ENCODE measurements at regions not wholly inside any gene's neighbourhood (a gene's known extent, or its start where the extent isn't known, plus 50 kb on each side); places are given as distances from the start of the nearest gene placed in this dataset.

DNA sequence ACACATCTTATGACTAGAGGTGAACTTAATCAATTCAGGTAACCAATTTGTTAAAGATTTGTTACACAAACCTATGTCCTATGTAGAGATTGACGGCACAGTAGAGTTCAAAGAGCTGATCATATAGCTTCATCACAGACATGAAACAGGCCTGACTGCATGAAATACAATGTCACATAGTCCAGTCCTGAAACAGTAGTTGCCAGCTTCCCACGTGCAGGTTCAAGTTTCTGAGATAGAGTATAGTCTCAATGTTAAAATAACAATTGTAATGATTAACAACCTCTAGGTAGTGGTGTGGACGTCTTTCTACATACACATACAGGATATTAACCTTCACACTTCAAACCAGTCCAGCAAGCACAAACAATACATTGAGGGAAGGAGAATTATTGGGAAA lies 640.7 kb upstream of the SOX9 start:
- Mint-ChIP-seq H3K9me3 (no peaks in the 10 kb centered on the region), H3K4me3 (no peak overlapping the region), H3K4me1 (ENCODE audit: low read depth) (no peaks in the 10 kb centered on the region), H3K36me3 (ENCODE audit: low read depth) (no peaks in the 10 kb centered on the region), H3K27ac (no peak overlapping the region), H3K27me3 (no peaks in the 10 kb centered on the region)
- TF ChIP-seq, protein P1, sequence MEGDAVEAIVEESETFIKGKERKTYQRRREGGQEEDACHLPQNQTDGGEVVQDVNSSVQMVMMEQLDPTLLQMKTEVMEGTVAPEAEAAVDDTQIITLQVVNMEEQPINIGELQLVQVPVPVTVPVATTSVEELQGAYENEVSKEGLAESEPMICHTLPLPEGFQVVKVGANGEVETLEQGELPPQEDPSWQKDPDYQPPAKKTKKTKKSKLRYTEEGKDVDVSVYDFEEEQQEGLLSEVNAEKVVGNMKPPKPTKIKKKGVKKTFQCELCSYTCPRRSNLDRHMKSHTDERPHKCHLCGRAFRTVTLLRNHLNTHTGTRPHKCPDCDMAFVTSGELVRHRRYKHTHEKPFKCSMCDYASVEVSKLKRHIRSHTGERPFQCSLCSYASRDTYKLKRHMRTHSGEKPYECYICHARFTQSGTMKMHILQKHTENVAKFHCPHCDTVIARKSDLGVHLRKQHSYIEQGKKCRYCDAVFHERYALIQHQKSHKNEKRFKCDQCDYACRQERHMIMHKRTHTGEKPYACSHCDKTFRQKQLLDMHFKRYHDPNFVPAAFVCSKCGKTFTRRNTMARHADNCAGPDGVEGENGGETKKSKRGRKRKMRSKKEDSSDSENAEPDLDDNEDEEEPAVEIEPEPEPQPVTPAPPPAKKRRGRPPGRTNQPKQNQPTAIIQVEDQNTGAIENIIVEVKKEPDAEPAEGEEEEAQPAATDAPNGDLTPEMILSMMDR (IDR thresholded peaks at IDR 0.05) = no peak
- ChIA-PET POLR2A (no interaction called here), CTCF (no interaction called here)
- no peak for DNase-seq
- ATAC-seq = no peak
- intact Hi-C loops (cut with micrococcal nuclease) = no loop called here

GRCh38 chr17:71482625-71483024 lies 638.2 kb upstream of the SOX9 start:
- ChIA-PET POLR2A (no interaction called here), CTCF (no interaction called here)
- ATAC-seq (no peak), DNase-seq (no peak)
- intact Hi-C loops (cut with micrococcal nuclease) = no loop called here
- TF ChIP-seq, protein P1 (IDR thresholded peaks at IDR 0.05) = no peak
- H3K4me1 Mint-ChIP-seq (ENCODE audit: low read depth) = no peaks in the 10 kb centered on the region
- peaks cover 2% of the 10 kb centered on the region for H3K9me3 Mint-ChIP-seq
- no peak overlapping the region for H3K4me3 Mint-ChIP-seq
- no peak overlapping the region for H3K27ac Mint-ChIP-seq
- no peaks in the 10 kb centered on the region for H3K27me3 Mint-ChIP-seq
- H3K36me3 Mint-ChIP-seq (ENCODE audit: low read depth) = no peaks in the 10 kb centered on the region

- ChIA-PET POLR2A (no interaction called here), CTCF (no interaction called here)
- no peak for ATAC-seq
- no peaks in the 10 kb centered on the region for H3K36me3 Mint-ChIP-seq (ENCODE audit: low read depth)
- peaks cover 2% of the 10 kb centered on the region for H3K9me3 Mint-ChIP-seq
- H3K4me3 Mint-ChIP-seq = no peak overlapping the region
- DNase-seq = no peak
- intact Hi-C loops (cut with micrococcal nuclease) = no loop called here
- no peak overlapping the region for H3K27ac Mint-ChIP-seq
- no peaks in the 10 kb centered on the region for H3K4me1 Mint-ChIP-seq (ENCODE audit: low read depth)
- TF ChIP-seq, protein P1 (IDR thresholded peaks at IDR 0.05) = no peak
- H3K27me3 Mint-ChIP-seq = no peaks in the 10 kb centered on the region
Observed at GRCh38 chr17:71484546-71484945, 636.3 kb upstream of the SOX9 start.

GRCh38 chr17:71485426-71485825 lies 635.4 kb upstream of the SOX9 start:
- ChIA-PET CTCF (no interaction called here), POLR2A (interaction anchor here (0.6 kb wide), 1 partner anchor 619 kb away, joined by 3 read pairs; no protein-coding TSS in a partner anchor)
- TF ChIP-seq, protein P1 (IDR thresholded peaks at IDR 0.05) = no peak
- Mint-ChIP-seq H3K4me3 (no peak overlapping the region), H3K36me3 (ENCODE audit: low read depth) (no peaks in the 10 kb centered on the region), H3K27me3 (no peaks in the 10 kb centered on the region), H3K9me3 (peaks cover 2% of the 10 kb centered on the region), H3K4me1 (ENCODE audit: low read depth) (no peaks in the 10 kb centered on the region), H3K27ac (no peak overlapping the region)
- DNase-seq = no peak
- intact Hi-C loops (cut with micrococcal nuclease) = no loop called here
- no peak for ATAC-seq

- no peak overlapping the region for H3K27ac Mint-ChIP-seq
- H3K9me3 Mint-ChIP-seq = peaks cover 4% of the 10 kb centered on the region
Observed at GRCh38 chr17:71486261-71486660, 634.6 kb upstream of the SOX9 start.

More at GRCh38 chr17:71486261-71486660, 634.6 kb upstream of the SOX9 start:
- ChIA-PET POLR2A (interaction anchor here (0.6 kb wide), 1 partner anchor 618 kb away, joined by 3 read pairs; no protein-coding TSS in a partner anchor), CTCF (no interaction called here)
- Mint-ChIP-seq H3K27me3 (no peaks in the 10 kb centered on the region), H3K36me3 (ENCODE audit: low read depth) (no peaks in the 10 kb centered on the region), H3K4me3 (no peak overlapping the region), H3K4me1 (ENCODE audit: low read depth) (no peaks in the 10 kb centered on the region)
- DNase-seq = no peak
- ATAC-seq = no peak
- intact Hi-C loops (cut with micrococcal nuclease) = no loop called here
- TF ChIP-seq, protein P1 (IDR thresholded peaks at IDR 0.05) = no peak

All from activated CD8-positive, alpha-beta T cell treated with anti-CD3 and anti-CD28 coated beads for 36 hours (primary cell).